ENCODE measurements at regions not wholly inside any gene's neighbourhood (a gene's known extent, or its start where the extent isn't known, plus 50 kb on each side); places are given as distances from the start of the nearest gene placed in this dataset.
A peak's percentile ranks its signal among the peaks of the same experiment; 100 is the strongest.

GRCh38 chr7:130865408-130866236 is 131.6 kb upstream of the KLF14 start:
- no peak overlapping the region for H3K4me3 ChIP-seq (replicated peaks in 1 of 3; ENCODE audit: low read depth in 2 of 3, low read length in 3 of 3)
- Mint-ChIP-seq H3K27ac (no peak overlapping the region), H3K36me3 (peaks cover 12 to 14% of the 10 kb centered on the region in 2 donors), H3K9me3 (peaks cover 5 to 15% (median 13%) of the 10 kb centered on the region in 7 donors), H3K27me3 (ENCODE audit: low read depth in 3 of 3) (peaks cover 0 to 3% (median 0%) of the 10 kb centered on the region in 3 donors), H3K4me1 (no peaks in the 10 kb centered on the region), H3K4me3 (no peak overlapping the region)
- WGBS (ENCODE audit: insufficient coverage): 100% methylated on average over 1 of the region's 4 CpGs
- no peak overlapping the region for H3K4me2 ChIP-seq (replicated peaks; ENCODE audit: extremely low read depth, low read length, poor library complexity, severe bottlenecking)
- no peaks in the 10 kb centered on the region for H4K20me1 ChIP-seq (ENCODE audit: insufficient read depth, low read length)
- DNase-seq: no peak
- H3K36me3 ChIP-seq (replicated peaks in 1 of 2; ENCODE audit: control insufficient read depth in 1 of 2, insufficient read depth in 2 of 2, low read length in 2 of 2): peaks cover 0 to 7% of the 10 kb centered on the region in 2 donors
- no peaks in the 10 kb centered on the region for H3K27me3 ChIP-seq (ENCODE audit: control insufficient read depth in 2 of 2, insufficient read depth in 2 of 2, low read length in 2 of 2)
- no peak overlapping the region for H2AFZ ChIP-seq (ENCODE audit: insufficient read depth, low read depth, low read length, poor library complexity, severe bottlenecking)
- no peak for TF ChIP-seq CTCF (IDR thresholded peaks at IDR 0.05)
- no peak overlapping the region for H3K9ac ChIP-seq (ENCODE audit: insufficient read depth, low read length, poor library complexity, severe bottlenecking)
- H3K27ac ChIP-seq (ENCODE audit: low read depth in 1 of 2, low read length in 2 of 2): no peak overlapping the region
- intact Hi-C loops (cut with micrococcal nuclease): no loop called here
- no peaks in the 10 kb centered on the region for H3K79me2 ChIP-seq (ENCODE audit: insufficient read depth, low read length)
- H3K4me1 ChIP-seq (ENCODE audit: control insufficient read depth in 1 of 2, insufficient read depth in 2 of 2, low read length in 2 of 2): no peaks in the 10 kb centered on the region
- H3K9me3 ChIP-seq (replicated peaks in 1 of 2; ENCODE audit: control insufficient read depth in 1 of 2, insufficient read depth in 1 of 2, low read length in 2 of 2): peaks cover 7 to 8% of the 10 kb centered on the region in 2 donors

- Histone ChIP-seq H3K9ac (ENCODE audit: insufficient read depth, low read length, poor library complexity, severe bottlenecking) (no peak overlapping the region), H3K4me3 (replicated peaks in 1 of 3; ENCODE audit: low read depth in 2 of 3, low read length in 3 of 3) (no peak overlapping the region), H3K4me2 (replicated peaks; ENCODE audit: extremely low read depth, low read length, poor library complexity, severe bottlenecking) (no peak overlapping the region), H2AFZ (ENCODE audit: insufficient read depth, low read depth, low read length, poor library complexity, severe bottlenecking) (no peak overlapping the region), H3K27me3 (ENCODE audit: control insufficient read depth in 2 of 2, insufficient read depth in 2 of 2, low read length in 2 of 2) (no peaks in the 10 kb centered on the region), H3K27ac (ENCODE audit: low read depth in 1 of 2, low read length in 2 of 2) (no peak overlapping the region), H4K20me1 (ENCODE audit: insufficient read depth, low read length) (no peaks in the 10 kb centered on the region), H3K79me2 (ENCODE audit: insufficient read depth, low read length) (no peaks in the 10 kb centered on the region), H3K36me3 (replicated peaks in 1 of 2; ENCODE audit: control insufficient read depth in 1 of 2, insufficient read depth in 2 of 2, low read length in 2 of 2) (peaks cover 0 to 8% of the 10 kb centered on the region in 2 donors), H3K4me1 (ENCODE audit: control insufficient read depth in 1 of 2, insufficient read depth in 2 of 2, low read length in 2 of 2) (no peaks in the 10 kb centered on the region), H3K9me3 (replicated peaks in 1 of 2; ENCODE audit: control insufficient read depth in 1 of 2, insufficient read depth in 1 of 2, low read length in 2 of 2) (no peaks in the 10 kb centered on the region)
- intact Hi-C loops (cut with micrococcal nuclease): no loop called here
- Mint-ChIP-seq H3K9me3 (peaks cover 0 to 7% (median 3%) of the 10 kb centered on the region in 7 donors), H3K27ac (peak overlapping the region in 1 of 7 donors; percentile 60), H3K4me1 (no peaks in the 10 kb centered on the region), H3K4me3 (no peak overlapping the region), H3K36me3 (peaks cover 8 to 10% of the 10 kb centered on the region in 2 donors), H3K27me3 (ENCODE audit: low read depth in 3 of 3) (peaks cover 0 to 3% (median 0%) of the 10 kb centered on the region in 3 donors)
- DNase-seq: no peak
- no CpG with 5 or more reads among the region's 2 CpGs for WGBS (ENCODE audit: insufficient coverage)
- no peak for TF ChIP-seq CTCF (IDR thresholded peaks at IDR 0.05)
Measured at GRCh38 chr7:130867039-130867438, 133.0 kb upstream of the KLF14 start.

All from CD14-positive monocyte (primary cell).